Spleen (tissue), 11 donors: ENCODE measurements at regions not wholly inside any gene's neighbourhood (a gene's known extent, or its start where the extent isn't known, plus 50 kb on each side); places are given as distances from the start of the nearest gene placed in this dataset.
"Not testable (repeated sequence)": the region's sequence is repeated elsewhere in the genome, so short reads cannot be mapped to it uniquely, and the experiment has no call there.

Experiments used
- DNase-seq: peaks from one replicate; pipeline ENCODE4 v3.0.0-alpha.2; 2020
- H3K27ac ChIP-seq, 8 donors: fragments of 200-600 bp; sonication (generic) in 7 of 8; 1 replicate in 4 of 8; 2 replicates in 4 of 8; pipeline versions ENCODE4 v1.5.0 to v1.8.0; 2016 to 2021; ENCODE audit warnings: inconsistent platforms in 4 of 8, mild to moderate bottlenecking in 4 of 8, moderate library complexity in 1 of 8
- H3K27me3 ChIP-seq, 7 donors: fragments of 200-600 bp; sonication (generic) in 6 of 7; replicated peaks in 1 of 7; 1 replicate in 4 of 7; 2 replicates in 3 of 7; pipeline versions ENCODE4 v1.5.0 to v1.8.0; 2016 to 2021; ENCODE audit warnings: inconsistent platforms in 3 of 7, mild to moderate bottlenecking in 1 of 7
- H3K36me3 ChIP-seq, 6 donors: fragments of 200-600 bp; sonication (generic) in 5 of 6; 1 replicate in 4 of 6; 2 replicates in 2 of 6; pipeline versions ENCODE4 v1.5.0 to v1.8.0; 2016 to 2021; ENCODE audit warnings: inconsistent platforms in 2 of 6
- H3K4me1 ChIP-seq, 6 donors: fragments of 200-600 bp; sonication (generic) in 5 of 6; 1 replicate in 3 of 6; 2 replicates in 3 of 6; pipeline versions ENCODE4 v1.5.0 to v1.8.0; 2016 to 2021; ENCODE audit warnings: inconsistent platforms in 3 of 6
- H3K4me3 ChIP-seq, 8 donors: fragments of 200-600 bp; sonication (generic) in 7 of 8; 1 replicate in 4 of 8; 2 replicates in 4 of 8; pipeline versions ENCODE4 v1.5.0 to v1.8.0; 2016 to 2021; ENCODE audit warnings: inconsistent platforms in 4 of 8, mild to moderate bottlenecking in 4 of 8, moderate library complexity in 2 of 8
- H3K9me3 ChIP-seq, 8 donors: fragments of 200-600 bp; sonication (generic) in 7 of 8; 1 replicate in 4 of 8; 2 replicates in 4 of 8; pipeline versions ENCODE4 v1.5.0 to v1.8.0; 2016 to 2021; ENCODE audit warnings: inconsistent platforms in 4 of 8
- POLR2A ChIP-seq, 3 donors: fragments of 450-650 bp; IDR thresholded peaks; one replicate each; pipeline ENCODE4 v1.5.1; 2017; ENCODE audit warnings: antibody characterized with exemption in 3 of 3, mild to moderate bottlenecking in 1 of 3
- POLR2AphosphoS5 ChIP-seq, 3 donors: sonication (generic); formaldehyde crosslinking; IDR thresholded peaks; one replicate each; pipeline ENCODE4 v1.5.1; 2017; ENCODE audit warnings: antibody characterized with exemption in 3 of 3
- WGBS, 5 donors: extraction: QIAGEN DNeasy Blood & Tissue Kit in 3 of 5; methylation state at CpG; one replicate each; pipeline versions ENCODE4 v1.1.5 to v1.1.7; 2013 to 2018; 5-methylcytosine and 5-hydroxymethylcytosine counted together
- intact Hi-C: fragments of 100-400 bp; cut with DNase I; formaldehyde crosslinking; loops from one replicate; pipeline ENCODE4 v1.15.0; 2023; ENCODE audit warnings: low total_unique reads
- TF ChIP-seq, protein P1 (sequence below), 11 experiments: fragments of 200-600 bp in 7 of 11; fragments of 450-650 bp in 4 of 11; sonication (generic) in 4 of 11; IDR thresholded peaks in 8 of 11; conservative IDR thresholded peaks in 3 of 11; 1 replicate in 7 of 11; 2 replicates in 4 of 11; pipeline versions ENCODE4 v1.4.0 to v1.8.0; 2016 to 2021; ENCODE audit warnings: antibody characterized with exemption in 11 of 11, inconsistent platforms in 4 of 11, mild to moderate bottlenecking in 1 of 11
- donor health status: healthy with polysubstance abuse.
- donor health status: DM: no; HTN: no; CAD: no; lungs with moderate emphysema.
- donor health status: DM: no; HTN: no; CAD: no.
- donor health status: Bipolar disorder and iron deficiency.
- donor health status: healthy.
- donor health status: DM: no; HTN: no; CAD: no.
- donor health status: DM: yes; HTN: yes; CAD: no.

DNA sequence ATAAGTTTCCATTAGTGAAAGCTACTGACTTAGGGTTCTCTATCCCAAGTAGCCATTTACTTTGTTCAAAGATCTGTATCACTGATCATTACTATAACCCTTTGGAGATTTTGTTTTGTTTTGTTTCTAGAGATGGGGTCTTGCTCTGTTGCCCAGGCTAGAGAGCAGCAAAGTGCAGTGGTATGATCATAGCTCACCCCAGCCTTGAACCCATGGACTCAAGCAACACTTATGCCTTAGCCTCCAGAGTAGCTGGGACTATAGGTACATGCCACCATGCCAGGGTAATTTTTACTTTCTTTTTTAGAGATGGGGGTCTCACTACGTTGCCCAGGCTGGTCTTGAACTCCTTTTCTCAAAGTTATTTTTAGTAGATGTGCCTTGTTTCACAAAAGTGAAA, 154.7 kb downstream of the KCNJ2 start:
- intact Hi-C loops, result no loop called here
- 62 to 81% (median 77%) methylated on average over 1 of the region's 1 CpG for WGBS, 5 donors

GRCh38 chr17:70327279-70327678, 157.9 kb downstream of the KCNJ2 start:
- Histone ChIP-seq H3K4me3 (no peak overlapping the region), H3K27ac (no peak overlapping the region), H3K9me3 (no peaks in the 10 kb centered on the region), H3K36me3 (no peaks in the 10 kb centered on the region), H3K4me1 (no peaks in the 10 kb centered on the region), H3K27me3 (no peaks in the 10 kb centered on the region)
- DNase-seq, result no peak
- TF ChIP-seq, protein P1, sequence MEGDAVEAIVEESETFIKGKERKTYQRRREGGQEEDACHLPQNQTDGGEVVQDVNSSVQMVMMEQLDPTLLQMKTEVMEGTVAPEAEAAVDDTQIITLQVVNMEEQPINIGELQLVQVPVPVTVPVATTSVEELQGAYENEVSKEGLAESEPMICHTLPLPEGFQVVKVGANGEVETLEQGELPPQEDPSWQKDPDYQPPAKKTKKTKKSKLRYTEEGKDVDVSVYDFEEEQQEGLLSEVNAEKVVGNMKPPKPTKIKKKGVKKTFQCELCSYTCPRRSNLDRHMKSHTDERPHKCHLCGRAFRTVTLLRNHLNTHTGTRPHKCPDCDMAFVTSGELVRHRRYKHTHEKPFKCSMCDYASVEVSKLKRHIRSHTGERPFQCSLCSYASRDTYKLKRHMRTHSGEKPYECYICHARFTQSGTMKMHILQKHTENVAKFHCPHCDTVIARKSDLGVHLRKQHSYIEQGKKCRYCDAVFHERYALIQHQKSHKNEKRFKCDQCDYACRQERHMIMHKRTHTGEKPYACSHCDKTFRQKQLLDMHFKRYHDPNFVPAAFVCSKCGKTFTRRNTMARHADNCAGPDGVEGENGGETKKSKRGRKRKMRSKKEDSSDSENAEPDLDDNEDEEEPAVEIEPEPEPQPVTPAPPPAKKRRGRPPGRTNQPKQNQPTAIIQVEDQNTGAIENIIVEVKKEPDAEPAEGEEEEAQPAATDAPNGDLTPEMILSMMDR (IDR thresholded peaks at IDR 0.05 in 8 of 11, conservative IDR thresholded peaks at IDR 0.05 in 3 of 11), result no peak
- no peak for TF ChIP-seq POLR2A (IDR thresholded peaks at IDR 0.05)
- no peak for TF ChIP-seq POLR2AphosphoS5 (IDR thresholded peaks at IDR 0.05)
- WGBS, 5 donors, result 70 to 91% (median 77%) methylated on average over 1 of the region's 1 CpG
- intact Hi-C loops, result no loop called here

More for the DNA sequence above, 154.7 kb downstream of the KCNJ2 start:
- no peak for TF ChIP-seq POLR2A (IDR thresholded peaks at IDR 0.05)
- TF ChIP-seq, protein P1 (IDR thresholded peaks at IDR 0.05 in 8 of 11, conservative IDR thresholded peaks at IDR 0.05 in 3 of 11), result no peak
- no peak for TF ChIP-seq POLR2AphosphoS5 (IDR thresholded peaks at IDR 0.05)
- H3K4me3 ChIP-seq, result no peak overlapping the region
- no peaks in the 10 kb centered on the region for H3K9me3 ChIP-seq
- no peaks in the 10 kb centered on the region for H3K27me3 ChIP-seq
- no peak for DNase-seq
- H3K27ac ChIP-seq, result no peak overlapping the region
- H3K36me3 ChIP-seq, result no peaks in the 10 kb centered on the region
- peaks cover 0 to 6% (median 0%) of the 10 kb centered on the region in 6 donors for H3K4me1 ChIP-seq

GRCh38 chr17:70327723-70328122, 158.4 kb downstream of the KCNJ2 start:
- Histone ChIP-seq H3K27ac (no peak overlapping the region), H3K27me3 (no peaks in the 10 kb centered on the region), H3K4me3 (no peak overlapping the region), H3K36me3 (no peaks in the 10 kb centered on the region), H3K4me1 (no peaks in the 10 kb centered on the region), H3K9me3 (no peaks in the 10 kb centered on the region)
- DNase-seq, result no peak
- 69 to 84% (median 75%) methylated on average over 10 of the region's 10 CpGs for WGBS, 5 donors
- intact Hi-C loops, result no loop called here
- TF ChIP-seq POLR2A (IDR thresholded peaks at IDR 0.05) (no peak), POLR2AphosphoS5 (IDR thresholded peaks at IDR 0.05) (no peak)
- TF ChIP-seq, protein P1 (IDR thresholded peaks at IDR 0.05 in 8 of 11, conservative IDR thresholded peaks at IDR 0.05 in 3 of 11), result no peak

- DNase-seq, result no peak
- H3K36me3 ChIP-seq, result no peaks in the 10 kb centered on the region
- H3K27ac ChIP-seq, result no peak overlapping the region
- no peaks in the 10 kb centered on the region for H3K4me1 ChIP-seq
- no peak for TF ChIP-seq POLR2AphosphoS5 (IDR thresholded peaks at IDR 0.05)
- TF ChIP-seq, protein P1 (IDR thresholded peaks at IDR 0.05 in 8 of 11, conservative IDR thresholded peaks at IDR 0.05 in 3 of 11), result no peak
- no peak for TF ChIP-seq POLR2A (IDR thresholded peaks at IDR 0.05)
- 86 to 100% (median 96%) methylated on average over 2 of the region's 2 CpGs for WGBS, 5 donors
- no peaks in the 10 kb centered on the region for H3K9me3 ChIP-seq
- intact Hi-C loops, result no loop called here
- H3K27me3 ChIP-seq, result no peaks in the 10 kb centered on the region
- no peak overlapping the region for H3K4me3 ChIP-seq
Measured at GRCh38 chr17:70329721-70330120, 160.4 kb downstream of the KCNJ2 start.

- DNase-seq, H3K4me3 ChIP-seq, H3K9me3 ChIP-seq, H3K27ac ChIP-seq, H3K4me1 ChIP-seq, H3K36me3 ChIP-seq, H3K27me3 ChIP-seq, intact Hi-C loops: not testable (repeated sequence)
- 95 to 100% (median 97%) methylated on average over 1 of the region's 1 CpG for WGBS, 5 donors
Measured at GRCh38 chr17:70331066-70331465, 161.7 kb downstream of the KCNJ2 start.
